HepG2 (cell line): ENCODE measurements at regions not wholly inside any gene's neighbourhood (a gene's known extent, or its start where the extent isn't known, plus 50 kb on each side); places are given as distances from the start of the nearest gene placed in this dataset.

Experiments
- DPF2 ChIP-seq: sonication (generic); formaldehyde crosslinking; IDR thresholded peaks from 2 replicates; pipeline ENCODE4 v1.4.0; 2020; ENCODE audit warnings: mild to moderate bottlenecking, low read depth, missing genetic modification reagents, borderline replicate concordance
- EHMT2 ChIP-seq: fragments of 200-600 bp; sonication (generic); IDR thresholded peaks from 2 replicates; pipeline ENCODE4 v1.7.0; 2017; ENCODE audit warnings: antibody characterized with exemption, low read depth, low read length, borderline replicate concordance
- EZH2 ChIP-seq: conservative IDR thresholded peaks from 2 replicates; pipeline ENCODE4 v1.6.1; 2012; ENCODE audit warnings: mild to moderate bottlenecking, low read depth, low read length, moderate library complexity
- GATAD2A ChIP-seq: IDR thresholded peaks from 2 replicates; pipeline ENCODE4 v1.6.1; 2016
- HCFC1 ChIP-seq: fragments of 150-350 bp; IDR thresholded peaks from 2 replicates; pipeline ENCODE4 v1.6.1; 2014; ENCODE audit warnings: low read depth, low read length
- HDAC2 ChIP-seq: sonication (generic); formaldehyde crosslinking; IDR thresholded peaks from 2 replicates; pipeline ENCODE4 v1.4.0; 2020; ENCODE audit warnings: missing genetic modification reagents
- SOX5 ChIP-seq: IDR thresholded peaks from 2 replicates; pipeline ENCODE4 v1.6.1; 2016; ENCODE audit warnings: borderline replicate concordance
- ZFP1 ChIP-seq: IDR thresholded peaks from 2 replicates; pipeline ENCODE4 v1.6.1; 2016
- ZNF207 ChIP-seq: fragments of 450-650 bp; IDR thresholded peaks from 2 replicates; pipeline ENCODE4 v1.6.1; 2016; ENCODE audit warnings: antibody characterized with exemption, borderline replicate concordance
- ZNF225 ChIP-seq: sonication (generic); formaldehyde crosslinking; IDR thresholded peaks from 2 replicates; pipeline ENCODE4 v1.4.0; 2020; ENCODE audit warnings: mild to moderate bottlenecking, missing genetic modification reagents
- ZNF275 ChIP-seq: sonication (generic); formaldehyde crosslinking; IDR thresholded peaks from 2 replicates; pipeline ENCODE4 v1.8.0; 2022; ENCODE audit warnings: missing genetic modification reagents, mild to moderate bottlenecking, inconsistent platforms, borderline replicate concordance
- ZNF576 ChIP-seq: sonication (generic); formaldehyde crosslinking; IDR thresholded peaks from 2 replicates; pipeline ENCODE4 v1.4.0; 2020; ENCODE audit warnings: mild to moderate bottlenecking, missing genetic modification reagents

GRCh38 chr20:12433724-12434123 is 516.0 kb downstream of the BTBD3 start:
- no peak for TF ChIP-seq HCFC1
- no peak for TF ChIP-seq ZNF207
- no peak for TF ChIP-seq ZNF576 (CRISPR knock-in tag)
- no peak for TF ChIP-seq EHMT2
- no peak for TF ChIP-seq ZFP1 (CRISPR knock-in tag)
- TF ChIP-seq HDAC2 = no peak
- no peak for TF ChIP-seq ZNF225
- no peak for TF ChIP-seq SOX5 (CRISPR knock-in tag)
- no peak for TF ChIP-seq EZH2
- no peak for TF ChIP-seq DPF2 (CRISPR knock-in tag)
- no peak for TF ChIP-seq ZNF275
- no peak for TF ChIP-seq GATAD2A (CRISPR knock-in tag)
